Liver (tissue), 3 donors: ENCODE measurements at regions not wholly inside any gene's neighbourhood (a gene's known extent, or its start where the extent isn't known, plus 50 kb on each side); places are given as distances from the start of the nearest gene placed in this dataset.

ENCODE experiments used
- CTCF ChIP-seq: fragments of 150-350 bp; IDR thresholded peaks from 2 replicates; pipeline ENCODE4 v1.5.1; 2017; ENCODE audit warnings: improper control_type of control experiment, low read depth, low read length; ENCODE audit not compliant: missing input control
- EGR1 ChIP-seq, 2 donors: IDR thresholded peaks; 2 replicates each; pipeline ENCODE4 v1.6.1; 2016 to 2018; ENCODE audit warnings: antibody characterized with exemption in 2 of 2, low read depth in 2 of 2
- GABPA ChIP-seq, 2 donors: IDR thresholded peaks in 1 of 2; conservative IDR thresholded peaks in 1 of 2; 2 replicates each; pipeline ENCODE4 v1.6.1; 2016; ENCODE audit warnings: antibody characterized with exemption in 2 of 2, mild to moderate bottlenecking in 1 of 2, moderate library complexity in 1 of 2
- HNF4A ChIP-seq, 2 donors: conservative IDR thresholded peaks; 2 replicates each; pipeline ENCODE4 v1.6.1; 2016; ENCODE audit warnings: antibody characterized with exemption in 2 of 2, mild to moderate bottlenecking in 2 of 2
- JUND ChIP-seq, 2 donors: IDR thresholded peaks; 2 replicates each; pipeline ENCODE4 v1.6.1; 2016; ENCODE audit warnings: antibody characterized with exemption in 2 of 2
- NR2F2 ChIP-seq: IDR thresholded peaks from 2 replicates; pipeline ENCODE4 v1.6.1; 2016; ENCODE audit warnings: antibody characterized with exemption
- RAD21 ChIP-seq, 2 donors: IDR thresholded peaks; 2 replicates each; pipeline ENCODE4 v1.6.1; 2016; ENCODE audit warnings: antibody characterized with exemption in 2 of 2, mild to moderate bottlenecking in 2 of 2
- RXRA ChIP-seq, 2 donors: IDR thresholded peaks; 2 replicates each; pipeline ENCODE4 v1.6.1; 2017 to 2018; ENCODE audit warnings: antibody characterized with exemption in 2 of 2, mild to moderate bottlenecking in 1 of 2
- TAF1 ChIP-seq: conservative IDR thresholded peaks from 2 replicates; pipeline ENCODE4 v1.6.1; 2016; ENCODE audit warnings: antibody characterized with exemption, mild to moderate bottlenecking
- YY1 ChIP-seq: IDR thresholded peaks from 2 replicates; pipeline ENCODE4 v1.6.1; 2016; ENCODE audit warnings: antibody characterized with exemption, mild to moderate bottlenecking
- TF ChIP-seq, protein P1 (sequence below): IDR thresholded peaks from 2 replicates; pipeline ENCODE4 v1.6.1; 2016; ENCODE audit warnings: antibody characterized with exemption
- TF ChIP-seq, protein P2 (sequence below): IDR thresholded peaks from 2 replicates; pipeline ENCODE4 v1.6.1; 2016; ENCODE audit warnings: antibody characterized with exemption, mild to moderate bottlenecking
- donor health status: healthy.
- donor health status: healthy.

GRCh38 chr3:64305731-64306130 lies 80.5 kb upstream of the PRICKLE2 start:
- TF ChIP-seq CTCF (no peak), EGR1 (IDR thresholded peaks at IDR 0.05; ENCODE audit: low read depth in 2 of 2) (no peak), TAF1 (no peak), GABPA (IDR thresholded peaks at IDR 0.05 in 1 of 2, conservative IDR thresholded peaks at IDR 0.05 in 1 of 2) (no peak), JUND (IDR thresholded peaks at IDR 0.05) (no peak), RXRA (IDR thresholded peaks at IDR 0.05) (no peak), HNF4A (conservative IDR thresholded peaks at IDR 0.05) (no peak), NR2F2 (no peak), YY1 (no peak), RAD21 (IDR thresholded peaks at IDR 0.05) (no peak)
- TF ChIP-seq, protein P1, sequence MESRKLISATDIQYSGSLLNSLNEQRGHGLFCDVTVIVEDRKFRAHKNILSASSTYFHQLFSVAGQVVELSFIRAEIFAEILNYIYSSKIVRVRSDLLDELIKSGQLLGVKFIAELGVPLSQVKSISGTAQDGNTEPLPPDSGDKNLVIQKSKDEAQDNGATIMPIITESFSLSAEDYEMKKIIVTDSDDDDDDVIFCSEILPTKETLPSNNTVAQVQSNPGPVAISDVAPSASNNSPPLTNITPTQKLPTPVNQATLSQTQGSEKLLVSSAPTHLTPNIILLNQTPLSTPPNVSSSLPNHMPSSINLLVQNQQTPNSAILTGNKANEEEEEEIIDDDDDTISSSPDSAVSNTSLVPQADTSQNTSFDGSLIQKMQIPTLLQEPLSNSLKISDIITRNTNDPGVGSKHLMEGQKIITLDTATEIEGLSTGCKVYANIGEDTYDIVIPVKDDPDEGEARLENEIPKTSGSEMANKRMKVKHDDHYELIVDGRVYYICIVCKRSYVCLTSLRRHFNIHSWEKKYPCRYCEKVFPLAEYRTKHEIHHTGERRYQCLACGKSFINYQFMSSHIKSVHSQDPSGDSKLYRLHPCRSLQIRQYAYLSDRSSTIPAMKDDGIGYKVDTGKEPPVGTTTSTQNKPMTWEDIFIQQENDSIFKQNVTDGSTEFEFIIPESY = no peak
- TF ChIP-seq, protein P2, sequence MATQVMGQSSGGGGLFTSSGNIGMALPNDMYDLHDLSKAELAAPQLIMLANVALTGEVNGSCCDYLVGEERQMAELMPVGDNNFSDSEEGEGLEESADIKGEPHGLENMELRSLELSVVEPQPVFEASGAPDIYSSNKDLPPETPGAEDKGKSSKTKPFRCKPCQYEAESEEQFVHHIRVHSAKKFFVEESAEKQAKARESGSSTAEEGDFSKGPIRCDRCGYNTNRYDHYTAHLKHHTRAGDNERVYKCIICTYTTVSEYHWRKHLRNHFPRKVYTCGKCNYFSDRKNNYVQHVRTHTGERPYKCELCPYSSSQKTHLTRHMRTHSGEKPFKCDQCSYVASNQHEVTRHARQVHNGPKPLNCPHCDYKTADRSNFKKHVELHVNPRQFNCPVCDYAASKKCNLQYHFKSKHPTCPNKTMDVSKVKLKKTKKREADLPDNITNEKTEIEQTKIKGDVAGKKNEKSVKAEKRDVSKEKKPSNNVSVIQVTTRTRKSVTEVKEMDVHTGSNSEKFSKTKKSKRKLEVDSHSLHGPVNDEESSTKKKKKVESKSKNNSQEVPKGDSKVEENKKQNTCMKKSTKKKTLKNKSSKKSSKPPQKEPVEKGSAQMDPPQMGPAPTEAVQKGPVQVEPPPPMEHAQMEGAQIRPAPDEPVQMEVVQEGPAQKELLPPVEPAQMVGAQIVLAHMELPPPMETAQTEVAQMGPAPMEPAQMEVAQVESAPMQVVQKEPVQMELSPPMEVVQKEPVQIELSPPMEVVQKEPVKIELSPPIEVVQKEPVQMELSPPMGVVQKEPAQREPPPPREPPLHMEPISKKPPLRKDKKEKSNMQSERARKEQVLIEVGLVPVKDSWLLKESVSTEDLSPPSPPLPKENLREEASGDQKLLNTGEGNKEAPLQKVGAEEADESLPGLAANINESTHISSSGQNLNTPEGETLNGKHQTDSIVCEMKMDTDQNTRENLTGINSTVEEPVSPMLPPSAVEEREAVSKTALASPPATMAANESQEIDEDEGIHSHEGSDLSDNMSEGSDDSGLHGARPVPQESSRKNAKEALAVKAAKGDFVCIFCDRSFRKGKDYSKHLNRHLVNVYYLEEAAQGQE = no peak
